Fibroblast of skin of left biceps (primary cell): ENCODE measurements at regions not wholly inside any gene's neighbourhood (a gene's known extent, or its start where the extent isn't known, plus 50 kb on each side); places are given as distances from the start of the nearest gene placed in this dataset.
"Not testable (repeated sequence)": the region's sequence is repeated elsewhere in the genome, so short reads cannot be mapped to it uniquely, and the experiment has no call there.

Experiments used
- DNase-seq, 2 experiments: peaks; one replicate each; pipeline ENCODE4 v3.0.0-alpha.2; 2013; ENCODE audit warnings: low read depth in 2 of 2

- peak; percentile 42 to 54 for DNase-seq
Measured at GRCh38 chr7:131861620-131862346, 305.4 kb upstream of the PODXL start.

- DNase-seq, result peak; percentile 33 to 34
Measured at GRCh38 chr7:131859147-131859821, 302.9 kb upstream of the PODXL start.

- DNase-seq, result no peak
Measured at GRCh38 chr7:131858611-131859010, 302.2 kb upstream of the PODXL start.

DNA sequence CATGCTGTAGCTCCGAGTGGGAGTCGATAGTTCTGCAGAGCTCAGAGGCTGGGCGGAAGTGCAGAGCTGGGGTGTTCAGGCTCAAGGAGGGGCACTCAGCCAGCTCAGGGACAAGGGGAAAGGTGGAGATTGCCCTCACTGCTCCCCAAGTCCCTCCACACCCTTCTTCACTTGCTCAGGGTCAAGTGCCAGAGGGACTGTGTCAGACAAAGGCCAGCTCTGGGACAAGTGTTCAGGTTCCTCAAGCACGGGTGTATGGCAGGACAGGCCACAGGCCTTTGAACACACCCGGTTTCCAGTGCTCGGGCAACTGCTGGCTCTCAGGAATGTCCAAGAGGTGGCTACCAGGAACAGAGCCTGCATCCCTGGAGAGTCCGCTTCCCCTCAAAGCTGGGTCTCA lies 293.0 kb upstream of the PODXL start:
- DNase-seq, result no peak

DNA sequence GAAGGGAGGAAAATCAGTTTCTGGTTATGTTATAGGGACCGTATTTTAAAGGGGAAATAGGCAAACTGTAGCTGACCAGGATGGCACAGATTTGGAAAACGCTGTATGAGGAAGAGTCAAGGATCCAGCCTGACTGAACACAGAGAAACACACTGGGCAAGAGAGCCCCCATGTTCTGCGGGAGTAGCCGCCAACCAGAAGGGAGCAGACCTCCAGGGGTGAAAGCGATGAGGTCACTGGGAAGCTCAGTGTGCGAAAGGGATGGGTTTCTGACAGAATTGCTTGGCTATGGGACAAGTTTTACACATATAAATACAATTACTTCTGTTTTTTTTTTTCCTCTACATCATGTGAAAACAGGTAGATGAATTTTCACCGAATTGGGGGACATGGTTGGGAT lies 291.6 kb upstream of the PODXL start:
- no peak for DNase-seq

DNA sequence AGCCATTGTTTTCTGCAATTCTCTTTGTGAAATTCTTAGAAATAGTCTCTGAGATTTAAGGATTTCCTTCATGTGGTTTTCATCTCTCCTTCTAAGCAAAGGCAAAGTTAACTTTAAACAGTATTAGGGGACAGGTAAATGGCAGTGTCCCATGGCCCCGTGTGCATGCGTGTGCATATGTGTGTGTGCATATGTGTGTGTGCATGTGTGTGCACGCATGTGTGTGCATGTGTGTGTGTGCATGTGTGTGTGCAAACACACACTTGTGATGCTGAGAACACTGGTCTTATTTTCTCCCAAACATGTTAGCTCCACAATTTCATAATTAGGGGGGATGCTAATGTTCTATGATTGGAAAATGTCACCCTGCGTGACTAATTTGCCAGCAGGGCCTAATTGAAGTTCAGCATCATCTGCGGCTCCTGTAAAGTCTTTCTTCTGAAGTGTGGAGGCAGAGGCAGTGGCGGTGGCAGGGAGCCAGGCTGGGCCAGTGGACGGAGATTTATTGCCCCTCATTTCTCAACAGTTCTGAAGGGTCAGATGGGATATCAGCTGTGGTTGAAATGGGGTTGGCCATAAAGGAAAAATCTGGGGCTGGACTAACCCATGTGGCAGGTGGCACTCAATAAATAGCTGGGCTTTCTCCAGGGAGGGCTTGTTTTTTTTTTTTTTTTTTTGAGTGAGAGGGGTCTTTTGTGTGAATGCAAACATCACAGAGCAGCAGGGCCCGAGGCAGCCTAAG lies 289.3 kb upstream of the PODXL start:
- no peak for DNase-seq

- DNase-seq, result no peak
Measured at GRCh38 chr7:131844369-131844768, 287.9 kb upstream of the PODXL start.

DNA sequence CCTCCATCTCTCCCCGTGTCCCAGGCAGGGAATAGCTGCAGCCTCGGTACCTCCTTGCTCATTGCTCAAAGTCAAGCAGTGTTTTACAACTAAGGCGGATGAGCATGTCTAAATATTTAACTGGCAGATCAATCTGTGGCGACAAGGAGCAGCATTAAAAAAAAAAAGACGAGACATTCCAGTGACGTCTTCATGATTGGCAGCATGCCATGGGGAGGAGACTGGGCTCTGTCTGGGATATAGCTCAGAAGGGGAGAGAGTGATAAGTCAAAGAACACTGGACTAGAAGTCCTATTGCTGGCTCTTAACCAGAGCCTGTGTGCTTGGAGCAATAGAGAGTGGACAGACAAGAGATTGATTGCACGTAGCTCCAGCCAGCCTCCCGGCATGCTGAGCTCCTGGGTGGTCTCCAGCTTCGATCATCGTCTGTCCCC lies 287.5 kb upstream of the PODXL start:
- DNase-seq, result peak; percentile 15

DNA sequence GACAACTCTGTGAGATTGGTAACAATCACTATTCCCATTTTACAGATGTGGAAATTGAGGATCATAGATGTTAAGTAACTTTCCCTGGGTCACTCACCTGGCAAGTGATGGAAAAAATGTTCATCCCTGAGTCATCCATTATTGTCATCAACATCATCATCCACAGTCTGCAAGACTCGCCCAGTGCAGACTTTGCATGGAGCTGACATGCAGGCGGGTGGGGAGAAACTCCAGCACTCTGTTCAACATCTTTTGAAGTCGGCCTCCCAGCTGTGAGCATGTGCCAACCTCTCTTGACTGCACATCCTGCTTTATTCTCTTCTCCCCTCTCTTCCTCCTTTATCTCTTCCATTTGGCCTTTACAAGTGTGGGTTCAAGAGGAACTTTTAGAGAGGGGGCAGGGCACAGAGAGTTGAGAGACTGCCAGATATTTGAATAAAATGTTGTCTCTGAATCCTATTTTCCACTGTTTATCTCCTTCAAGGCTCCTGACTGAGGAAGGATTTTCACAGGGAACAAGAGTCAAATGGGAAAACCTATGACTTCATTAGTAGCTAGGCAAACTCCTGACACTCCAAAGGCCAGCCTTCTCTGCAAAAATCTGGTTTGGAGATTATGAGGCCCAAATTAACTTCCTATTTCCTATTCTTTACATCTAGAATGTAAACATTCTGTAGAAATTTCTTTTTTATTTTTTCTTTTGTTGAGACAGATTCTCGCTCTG lies 283.7 kb upstream of the PODXL start:
- no peak for DNase-seq

DNA sequence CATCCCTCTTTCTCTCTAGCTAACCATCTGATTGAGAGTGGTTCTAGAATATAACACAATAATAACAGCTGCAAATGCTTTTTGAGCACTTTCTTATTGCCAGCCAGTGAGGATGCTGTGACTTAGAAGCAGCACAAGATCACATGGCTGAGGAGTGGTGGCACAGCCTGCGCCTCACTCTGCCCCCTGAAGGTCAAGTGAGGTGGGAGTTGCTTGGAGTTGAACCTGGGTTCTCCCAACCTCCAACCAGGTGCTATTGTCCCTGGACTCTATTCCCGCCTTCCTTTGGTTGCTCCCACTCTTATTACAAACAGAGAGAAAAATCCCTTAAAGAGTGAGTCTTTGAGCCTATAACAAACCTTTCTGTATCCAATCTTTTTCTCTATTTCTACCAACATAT lies 280.3 kb upstream of the PODXL start:
- DNase-seq, result no peak

DNA sequence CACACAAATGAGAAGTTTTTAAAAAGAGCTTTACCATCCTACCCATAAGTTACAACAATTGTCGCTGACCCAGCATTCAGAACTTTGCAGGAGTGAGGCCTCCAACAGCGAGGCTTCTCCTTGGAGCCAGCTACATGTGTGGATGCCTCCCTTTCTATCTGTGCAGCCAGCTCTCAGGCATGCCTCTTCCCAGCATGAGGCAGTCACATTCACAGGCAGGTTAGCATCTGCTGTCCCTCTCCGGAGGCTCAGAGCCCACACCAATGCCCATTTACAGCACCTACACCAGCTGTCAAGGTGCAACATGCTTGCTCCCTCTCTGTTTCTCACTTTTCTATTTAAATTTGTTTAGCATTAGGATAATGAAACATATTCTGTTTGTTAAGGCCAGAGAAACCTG lies 278.7 kb upstream of the PODXL start:
- DNase-seq, result no peak

DNA sequence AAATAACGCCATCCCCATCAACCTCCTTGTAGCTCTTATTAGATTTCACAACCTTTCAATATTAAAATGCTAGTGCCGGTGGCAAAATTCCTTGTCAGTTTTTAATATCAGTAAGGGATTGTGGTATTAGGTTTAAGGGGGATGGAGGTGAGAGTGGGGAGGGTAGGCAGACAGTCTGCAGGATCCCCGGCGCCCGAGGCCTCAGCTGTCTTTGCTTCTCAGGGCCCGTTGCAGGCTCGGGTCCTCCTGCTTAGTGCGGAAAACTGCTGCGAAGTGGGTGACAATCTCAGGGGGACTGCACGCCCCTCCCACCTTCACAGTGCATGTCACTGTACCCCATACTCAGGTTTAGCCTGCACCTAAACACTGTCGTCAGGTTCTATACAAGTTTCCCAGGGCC lies 274.3 kb upstream of the PODXL start:
- no peak for DNase-seq

DNA sequence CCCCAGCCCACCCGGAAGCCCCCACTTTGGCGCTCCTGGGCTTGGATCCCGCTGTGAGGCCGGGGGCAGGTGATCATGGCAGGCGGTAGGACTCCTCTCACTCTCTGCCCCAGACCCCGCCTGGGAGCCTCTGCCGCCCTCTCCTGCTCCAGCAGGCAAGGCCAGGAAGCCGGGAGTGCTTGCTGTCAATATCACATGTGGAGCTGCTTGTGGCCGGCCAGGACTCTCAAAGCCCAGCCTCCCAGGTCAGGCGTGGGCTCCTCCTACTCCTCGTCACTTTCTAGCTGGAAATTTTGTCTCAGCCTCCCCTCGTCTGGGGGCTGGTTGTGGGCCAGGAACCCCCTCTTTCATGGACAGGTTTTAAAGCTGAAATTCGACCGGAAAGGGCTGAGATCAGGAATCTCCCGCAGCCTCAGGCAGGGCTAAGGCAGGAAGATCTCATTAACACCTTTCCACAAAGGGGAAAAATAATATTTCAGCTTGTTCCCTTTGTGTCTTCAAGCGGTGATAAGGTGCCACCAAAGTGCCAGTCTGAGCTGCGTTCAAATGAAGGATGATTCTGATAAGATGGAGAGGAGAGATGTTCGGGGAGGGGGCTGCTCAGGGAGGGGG lies 273.6 kb upstream of the PODXL start:
- no peak for DNase-seq

- DNase-seq, result no peak
Measured at GRCh38 chr7:131827421-131827820, 271.0 kb upstream of the PODXL start.

DNA sequence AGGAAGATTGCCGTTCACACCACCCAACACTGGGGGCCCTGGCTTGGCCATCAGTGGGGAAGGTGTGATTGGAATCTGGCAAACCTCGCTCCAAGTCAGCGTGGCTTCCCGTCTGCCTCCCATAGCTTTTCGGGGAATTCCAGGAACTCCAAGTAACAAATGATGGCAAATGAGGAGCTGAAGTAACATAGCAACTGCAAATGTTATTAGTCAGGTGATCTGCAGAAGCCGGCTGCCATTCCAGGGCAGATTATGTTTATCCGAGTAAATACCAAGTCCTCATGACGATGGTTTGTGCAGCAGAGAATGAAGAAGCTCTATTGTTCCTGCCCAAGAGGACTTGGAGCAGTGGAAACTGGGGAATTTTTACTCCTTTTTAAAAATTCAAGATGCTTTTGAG lies 270.5 kb upstream of the PODXL start:
- no peak for DNase-seq

DNA sequence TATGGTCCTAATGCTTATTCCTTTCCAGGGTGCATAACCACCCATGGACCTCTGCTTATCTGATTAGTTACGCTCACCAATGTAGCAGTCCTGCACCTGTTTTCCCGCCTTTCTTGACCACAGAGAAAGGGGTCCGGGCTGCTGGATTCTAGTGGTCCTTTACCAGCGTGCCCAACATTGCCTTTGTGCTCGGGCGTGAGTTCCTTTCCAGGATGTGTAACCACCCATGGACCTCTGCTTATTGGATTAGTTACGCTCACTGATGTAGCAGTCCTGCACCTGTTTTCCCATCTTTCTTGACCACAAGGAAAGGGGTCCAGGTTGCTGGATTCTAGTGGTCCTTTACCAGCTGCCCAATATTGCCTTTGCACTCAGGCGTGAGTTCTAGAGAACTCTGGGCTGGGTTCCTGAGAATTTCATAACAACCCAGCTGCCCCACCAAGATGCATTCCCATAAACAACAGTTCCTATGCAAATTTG lies 267.6 kb upstream of the PODXL start:
- not testable (repeated sequence) for DNase-seq

GRCh38 chr7:131819891-131820290 lies 263.5 kb upstream of the PODXL start:
- DNase-seq, result no peak

- no peak for DNase-seq
Measured at GRCh38 chr7:131816391-131817007, 260.1 kb upstream of the PODXL start.

GRCh38 chr7:131808736-131809135 lies 252.3 kb upstream of the PODXL start:
- no peak for DNase-seq

DNA sequence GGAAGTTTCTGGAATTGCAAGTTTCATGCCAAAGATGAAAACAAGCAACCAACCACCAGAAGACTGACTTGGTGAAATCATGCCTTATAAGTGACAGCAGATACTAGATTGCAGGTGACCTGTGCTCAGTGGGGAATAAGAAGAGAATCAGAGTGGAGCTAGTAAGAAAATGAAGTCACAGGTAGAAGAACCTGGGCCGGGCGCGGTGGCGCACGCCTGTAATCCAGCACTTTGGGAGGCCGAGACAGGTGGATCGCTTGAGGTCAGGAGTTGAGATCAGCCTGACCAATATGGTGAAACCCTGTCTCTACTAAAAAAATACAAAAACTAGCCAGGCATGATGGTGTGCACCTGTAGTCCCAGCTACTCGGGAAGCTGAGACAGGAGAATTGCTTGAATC lies 251.7 kb upstream of the PODXL start:
- not testable (repeated sequence) for DNase-seq

DNA sequence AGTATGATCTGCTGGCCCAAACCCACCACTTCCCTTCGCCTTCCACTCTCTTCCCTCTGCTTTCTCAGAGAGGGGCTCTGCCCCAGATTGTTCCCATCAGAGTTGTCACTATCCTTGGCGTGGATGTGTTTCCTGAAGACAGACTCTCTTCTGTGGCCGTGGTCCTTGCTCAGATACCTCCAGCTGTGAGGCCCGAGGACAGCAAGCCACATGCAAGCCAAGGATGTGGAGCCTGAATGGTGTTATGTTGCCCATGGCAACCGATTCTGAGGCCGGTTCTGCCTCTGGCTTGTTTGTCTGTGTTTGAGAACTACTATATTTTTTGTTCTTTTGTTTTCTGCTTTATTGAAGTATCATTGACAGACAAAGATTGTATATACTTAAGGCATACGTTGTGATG lies 247.4 kb upstream of the PODXL start:
- DNase-seq, result no peak
